ENCODE measurements at regions not wholly inside any gene's neighbourhood (a gene's known extent, or its start where the extent isn't known, plus 50 kb on each side); places are given as distances from the start of the nearest gene placed in this dataset.

GRCh38 chr9:103281126-103281525 lies 286.0 kb downstream of the CYLC2 start:
- TF ChIP-seq EP300 (IDR thresholded peaks at IDR 0.05) (no peak), POLR2A (IDR thresholded peaks at IDR 0.05) (no peak), CTCF (IDR thresholded peaks at IDR 0.05) (no peak)
- no peaks in the 10 kb centered on the region for H3K4me1 ChIP-seq (ENCODE audit: insufficient read depth)
- 67 to 85% (median 76%) methylated on average over 2 of the region's 2 CpGs for WGBS, 3 donors
- intact Hi-C loops (cut with DNase I): no loop called here
- no peak for DNase-seq
- no peak overlapping the region for H3K27ac ChIP-seq
- H3K36me3 ChIP-seq: no peaks in the 10 kb centered on the region
- no peaks in the 10 kb centered on the region for H3K27me3 ChIP-seq
- H3K9me3 ChIP-seq: no peaks in the 10 kb centered on the region
- H3K4me3 ChIP-seq: no peak overlapping the region

- intact Hi-C loops (cut with DNase I): no loop called here
- no peak for TF ChIP-seq CTCF (IDR thresholded peaks at IDR 0.05)
- no peak for TF ChIP-seq POLR2A (IDR thresholded peaks at IDR 0.05)
- TF ChIP-seq EP300 (IDR thresholded peaks at IDR 0.05): no peak
- Histone ChIP-seq H3K4me3 (no peak overlapping the region), H3K27me3 (no peaks in the 10 kb centered on the region), H3K4me1 (ENCODE audit: insufficient read depth) (no peaks in the 10 kb centered on the region), H3K9me3 (no peaks in the 10 kb centered on the region), H3K27ac (no peak overlapping the region), H3K36me3 (no peaks in the 10 kb centered on the region)
- no peak for DNase-seq
- 62 to 65% (median 64%) methylated on average over 6 of the region's 6 CpGs for WGBS, 3 donors
Observed at GRCh38 chr9:103287361-103287760, 292.2 kb downstream of the CYLC2 start.

- DNase-seq: no peak
- Histone ChIP-seq H3K4me3 (no peak overlapping the region), H3K4me1 (ENCODE audit: insufficient read depth) (no peaks in the 10 kb centered on the region), H3K27ac (no peak overlapping the region), H3K27me3 (no peaks in the 10 kb centered on the region), H3K36me3 (no peaks in the 10 kb centered on the region), H3K9me3 (no peaks in the 10 kb centered on the region)
- intact Hi-C loops (cut with DNase I): loop anchor here in 1 of 4 donors (10.0 kb wide), 1 partner anchor 51 kb away; no protein-coding TSS in a partner anchor
- TF ChIP-seq EP300 (IDR thresholded peaks at IDR 0.05) (no peak), POLR2A (IDR thresholded peaks at IDR 0.05) (no peak), CTCF (IDR thresholded peaks at IDR 0.05) (no peak)
- WGBS, 3 donors: 79 to 82% (median 81%) methylated on average over 1 of the region's 1 CpG
Observed at GRCh38 chr9:103296189-103296588, 301.1 kb downstream of the CYLC2 start.

- H3K27ac ChIP-seq: no peak overlapping the region
- intact Hi-C loops (cut with DNase I): no loop called here
- no peaks in the 10 kb centered on the region for H3K27me3 ChIP-seq
- H3K9me3 ChIP-seq: no peaks in the 10 kb centered on the region
- TF ChIP-seq EP300 (IDR thresholded peaks at IDR 0.05) (no peak), POLR2A (IDR thresholded peaks at IDR 0.05) (no peak)
- 46 to 56% (median 52%) methylated on average over 2 of the region's 2 CpGs for WGBS, 3 donors
- H3K36me3 ChIP-seq: no peaks in the 10 kb centered on the region
- H3K4me3 ChIP-seq: no peak overlapping the region
- no peak for DNase-seq
- no peaks in the 10 kb centered on the region for H3K4me1 ChIP-seq (ENCODE audit: insufficient read depth)
Observed at GRCh38 chr9:103301051-103301450, 305.9 kb downstream of the CYLC2 start.

- no peak for TF ChIP-seq CTCF (IDR thresholded peaks at IDR 0.05)
- no peak for TF ChIP-seq POLR2A (IDR thresholded peaks at IDR 0.05)
- TF ChIP-seq EP300 (IDR thresholded peaks at IDR 0.05): no peak
- Histone ChIP-seq H3K9me3 (no peaks in the 10 kb centered on the region), H3K27me3 (no peaks in the 10 kb centered on the region), H3K4me1 (ENCODE audit: insufficient read depth) (no peaks in the 10 kb centered on the region), H3K36me3 (no peaks in the 10 kb centered on the region), H3K4me3 (no peak overlapping the region), H3K27ac (no peak overlapping the region)
- intact Hi-C loops (cut with DNase I): no loop called here
- 83 to 91% (median 84%) methylated on average over 1 of the region's 1 CpG for WGBS, 3 donors
- no peak for DNase-seq
Observed at GRCh38 chr9:103304797-103305196, 309.7 kb downstream of the CYLC2 start.
